ENCODE measurements at regions not wholly inside any gene's neighbourhood (a gene's known extent, or its start where the extent isn't known, plus 50 kb on each side); places are given as distances from the start of the nearest gene placed in this dataset.

DNA sequence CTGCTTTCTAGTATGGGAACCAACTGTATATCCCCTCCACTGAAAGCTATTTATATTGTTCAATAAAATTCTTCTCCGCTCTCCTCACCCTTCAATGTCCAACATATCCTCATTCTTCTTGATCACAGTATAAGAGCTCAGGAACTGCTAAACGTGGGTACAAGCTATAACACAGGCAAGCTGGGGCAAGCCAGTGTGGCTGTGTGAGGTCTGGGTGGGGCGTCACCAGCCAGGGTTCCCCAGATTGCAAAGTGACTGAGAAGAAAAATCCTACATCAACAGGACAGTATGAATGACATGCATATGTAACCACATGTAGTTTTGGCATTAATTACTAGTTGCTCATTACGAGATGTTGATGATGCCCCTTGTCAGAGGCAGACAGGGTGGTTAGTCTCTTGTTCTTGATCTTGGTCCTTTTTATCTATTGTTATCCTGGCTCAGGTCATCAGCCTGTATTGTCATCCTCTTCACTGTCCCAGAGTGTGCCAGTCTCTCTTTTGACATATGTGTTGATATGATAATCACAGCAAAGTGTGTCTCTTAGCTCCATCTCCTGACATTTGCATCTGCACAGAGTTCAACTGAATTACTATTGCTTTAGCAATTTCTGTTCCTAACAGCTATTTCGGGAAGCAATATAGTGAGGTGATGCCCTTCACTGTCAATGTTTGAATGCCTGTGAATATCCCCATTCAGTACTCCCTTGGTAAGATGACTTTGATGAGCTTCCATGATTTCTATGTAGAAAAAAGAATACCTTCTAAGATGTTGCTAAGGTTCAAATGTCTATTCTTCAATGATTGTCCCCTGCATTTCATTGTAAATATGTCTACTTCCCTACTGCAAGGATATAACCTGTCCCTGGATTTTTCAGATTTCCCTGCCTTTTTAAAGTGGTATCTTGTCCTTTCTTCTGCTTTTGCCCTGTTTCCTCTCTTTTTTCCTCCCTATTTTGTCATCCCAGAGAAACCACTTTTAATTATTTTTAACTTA is 140.3 kb downstream of the MAT2B start:
- TF ChIP-seq EZH2 (IDR thresholded peaks at IDR 0.05; ENCODE audit: borderline replicate concordance) (no peak), EZH2phosphoT487 (IDR thresholded peaks at IDR 0.05; ENCODE audit: low read depth, severe bottlenecking, unreplicated experiment) (no peak)
- TF ChIP-seq, protein P1, sequence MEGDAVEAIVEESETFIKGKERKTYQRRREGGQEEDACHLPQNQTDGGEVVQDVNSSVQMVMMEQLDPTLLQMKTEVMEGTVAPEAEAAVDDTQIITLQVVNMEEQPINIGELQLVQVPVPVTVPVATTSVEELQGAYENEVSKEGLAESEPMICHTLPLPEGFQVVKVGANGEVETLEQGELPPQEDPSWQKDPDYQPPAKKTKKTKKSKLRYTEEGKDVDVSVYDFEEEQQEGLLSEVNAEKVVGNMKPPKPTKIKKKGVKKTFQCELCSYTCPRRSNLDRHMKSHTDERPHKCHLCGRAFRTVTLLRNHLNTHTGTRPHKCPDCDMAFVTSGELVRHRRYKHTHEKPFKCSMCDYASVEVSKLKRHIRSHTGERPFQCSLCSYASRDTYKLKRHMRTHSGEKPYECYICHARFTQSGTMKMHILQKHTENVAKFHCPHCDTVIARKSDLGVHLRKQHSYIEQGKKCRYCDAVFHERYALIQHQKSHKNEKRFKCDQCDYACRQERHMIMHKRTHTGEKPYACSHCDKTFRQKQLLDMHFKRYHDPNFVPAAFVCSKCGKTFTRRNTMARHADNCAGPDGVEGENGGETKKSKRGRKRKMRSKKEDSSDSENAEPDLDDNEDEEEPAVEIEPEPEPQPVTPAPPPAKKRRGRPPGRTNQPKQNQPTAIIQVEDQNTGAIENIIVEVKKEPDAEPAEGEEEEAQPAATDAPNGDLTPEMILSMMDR (IDR thresholded peaks at IDR 0.05; ENCODE audit: poor library complexity) = no peak

All from hepatocyte (in vitro differentiated cells).